ENCODE measurements at regions not wholly inside any gene's neighbourhood (a gene's known extent, or its start where the extent isn't known, plus 50 kb on each side); places are given as distances from the start of the nearest gene placed in this dataset.

- Histone ChIP-seq H3K27me3 (no peaks in the 10 kb centered on the region), H3K4me1 (peaks cover 5 to 10% (median 7%) of the 10 kb centered on the region in 4 donors), H3K4me3 (no peak overlapping the region), H3K36me3 (no peaks in the 10 kb centered on the region), H3K27ac (no peak overlapping the region), H3K9me3 (peaks cover 0 to 7% (median 3%) of the 10 kb centered on the region in 4 donors)
- no peak for TF ChIP-seq EP300 (IDR thresholded peaks at IDR 0.05)
- no peak for TF ChIP-seq CTCF (IDR thresholded peaks at IDR 0.05)
- WGBS, 2 donors, result 63 to 74% methylated on average over 5 of the region's 5 CpGs
- DNase-seq (no peak), ATAC-seq (ENCODE audit: low FRiP score in 2 of 2) (no peak)
These were observed 245.8 kb upstream of the GK2 start for GRCh38 chr4:79653871-79654270.

GRCh38 chr4:79652738-79653137 is 244.7 kb upstream of the GK2 start:
- H3K4me1 ChIP-seq, result peaks cover 5 to 10% (median 7%) of the 10 kb centered on the region in 4 donors
- no peak overlapping the region for H3K27ac ChIP-seq
- no peaks in the 10 kb centered on the region for H3K27me3 ChIP-seq
- no peaks in the 10 kb centered on the region for H3K36me3 ChIP-seq
- TF ChIP-seq POLR2AphosphoS5 (IDR thresholded peaks at IDR 0.05) (no peak), POLR2A (IDR thresholded peaks at IDR 0.05) (no peak), CTCF (IDR thresholded peaks at IDR 0.05) (no peak), EP300 (IDR thresholded peaks at IDR 0.05) (no peak)
- H3K4me3 ChIP-seq, result no peak overlapping the region
- no peak for DNase-seq
- peaks cover 0 to 4% (median 2%) of the 10 kb centered on the region in 4 donors for H3K9me3 ChIP-seq
- ATAC-seq (ENCODE audit: low FRiP score in 2 of 2), result no peak

- H3K27me3 ChIP-seq, result no peaks in the 10 kb centered on the region
- H3K4me3 ChIP-seq, result no peak overlapping the region
- 40 to 44% methylated on average over 4 of the region's 4 CpGs for WGBS, 2 donors
- DNase-seq (no peak), ATAC-seq (ENCODE audit: low FRiP score in 2 of 2) (peak in 1 of 2 donors; percentile 44)
- H3K27ac ChIP-seq, result peak overlapping the region in 1 of 4 donors; percentile 30
- H3K36me3 ChIP-seq, result no peaks in the 10 kb centered on the region
- no peaks in the 10 kb centered on the region for H3K9me3 ChIP-seq
- no peak for TF ChIP-seq CTCF (IDR thresholded peaks at IDR 0.05)
- no peak for TF ChIP-seq POLR2A (IDR thresholded peaks at IDR 0.05)
- TF ChIP-seq POLR2AphosphoS5 (IDR thresholded peaks at IDR 0.05), result no peak
- no peak for TF ChIP-seq EP300 (IDR thresholded peaks at IDR 0.05)
- peaks cover 5 to 10% (median 7%) of the 10 kb centered on the region in 4 donors for H3K4me1 ChIP-seq
These were observed 244.2 kb upstream of the GK2 start for GRCh38 chr4:79652232-79652631.

GRCh38 chr4:79651456-79651855 is 243.4 kb upstream of the GK2 start:
- peaks cover 5 to 10% (median 7%) of the 10 kb centered on the region in 4 donors for H3K4me1 ChIP-seq
- DNase-seq, result no peak

More at GRCh38 chr4:79651456-79651855, 243.4 kb upstream of the GK2 start:
- H3K4me3 ChIP-seq, result no peak overlapping the region
- H3K27ac ChIP-seq, result peak overlapping the region in 3 of 4 donors; percentile 8 to 30 (median 23)
- no peak for TF ChIP-seq POLR2AphosphoS5 (IDR thresholded peaks at IDR 0.05)
- TF ChIP-seq CTCF (IDR thresholded peaks at IDR 0.05), result no peak
- no peak for TF ChIP-seq POLR2A (IDR thresholded peaks at IDR 0.05)
- TF ChIP-seq EP300 (IDR thresholded peaks at IDR 0.05), result no peak
- H3K9me3 ChIP-seq, result no peaks in the 10 kb centered on the region
- H3K27me3 ChIP-seq, result no peaks in the 10 kb centered on the region
- ATAC-seq (ENCODE audit: low FRiP score in 2 of 2), result no peak
- H3K36me3 ChIP-seq, result no peaks in the 10 kb centered on the region

All from upper lobe of left lung (tissue), 6 donors.